NT2/D1 (cell line): ENCODE measurements at regions not wholly inside any gene's neighbourhood (a gene's known extent, or its start where the extent isn't known, plus 50 kb on each side); places are given as distances from the start of the nearest gene placed in this dataset.

ENCODE experiments used
- SUZ12 ChIP-seq: IDR thresholded peaks from 2 replicates; pipeline ENCODE4 v1.6.1; 2011; ENCODE audit not compliant: insufficient read length, insufficient read depth; ENCODE audit errors: extremely low read depth
- YY1 ChIP-seq: IDR thresholded peaks from 2 replicates; pipeline ENCODE4 v1.6.1; 2011; ENCODE audit not compliant: insufficient read length, insufficient read depth
- ZNF274 ChIP-seq: IDR thresholded peaks from 2 replicates; pipeline ENCODE4 v1.6.1; 2011; ENCODE audit warnings: mild to moderate bottlenecking, low read depth, low read length

- TF ChIP-seq ZNF274 = no peak
- no peak for TF ChIP-seq YY1
- no peak for TF ChIP-seq SUZ12
Observed at GRCh38 chr19:34828156-34828555, 55.1 kb upstream of the ZNF599 start.
